HAP-1 (cell line): ENCODE measurements at regions not wholly inside any gene's neighbourhood (a gene's known extent, or its start where the extent isn't known, plus 50 kb on each side); places are given as distances from the start of the nearest gene placed in this dataset.

ENCODE experiments used
- DNase-seq, 2 experiments: peaks; one replicate each; pipeline ENCODE4 v3.0.0-alpha.2; 2016 to 2020; ENCODE audit warnings: low spot score in 2 of 2
- H3K27me3 ChIP-seq: fragments of 250-450 bp; sonication (Bioruptor Pico); 2 replicates; pipeline ENCODE4 v1.5.1; 2020; ENCODE audit warnings: low read depth, mild to moderate bottlenecking, moderate library complexity
- H3K36me3 ChIP-seq: fragments of 250-450 bp; sonication (Bioruptor Pico); replicated peaks from 2 replicates; pipeline ENCODE4 v1.5.1; 2020; ENCODE audit warnings: mild to moderate bottlenecking
- H3K4me1 ChIP-seq: fragments of 250-450 bp; sonication (Bioruptor Pico); 2 replicates; pipeline ENCODE4 v1.5.1; 2020; ENCODE audit warnings: mild to moderate bottlenecking
- H3K4me3 ChIP-seq: fragments of 250-450 bp; sonication (Bioruptor Pico); 2 replicates; pipeline ENCODE4 v1.5.1; 2020; ENCODE audit warnings: mild to moderate bottlenecking, moderate library complexity
- H3K9me3 ChIP-seq: fragments of 250-450 bp; sonication (Bioruptor Pico); 2 replicates; pipeline ENCODE4 v1.5.1; 2020; ENCODE audit warnings: mild to moderate bottlenecking, moderate library complexity
- in situ Hi-C: fragments of 300-500 bp; cut with MboI; formaldehyde crosslinking; loops from 3 replicates; pipeline ENCODE4 v1.14.3; 2020; ENCODE audit warnings: low sequenced_read_pairs, inconsistent platforms, mixed read lengths

- no peaks in the 10 kb centered on the region for H3K9me3 ChIP-seq
- no peak for DNase-seq
- no peak overlapping the region for H3K4me3 ChIP-seq
- H3K4me1 ChIP-seq: no peaks in the 10 kb centered on the region
- in situ Hi-C loops: no loop called here
- H3K36me3 ChIP-seq: no peaks in the 10 kb centered on the region
- H3K27me3 ChIP-seq: no peaks in the 10 kb centered on the region
Measured at GRCh38 chr1:177451191-177451590, 280.4 kb downstream of the BRINP2 start.

- Histone ChIP-seq H3K36me3 (no peaks in the 10 kb centered on the region), H3K27me3 (no peaks in the 10 kb centered on the region), H3K4me1 (no peaks in the 10 kb centered on the region), H3K4me3 (no peak overlapping the region), H3K9me3 (no peaks in the 10 kb centered on the region)
- no peak for DNase-seq
- in situ Hi-C loops: no loop called here
Measured at GRCh38 chr1:177448652-177449357, 278.0 kb downstream of the BRINP2 start.

- DNase-seq: no peak
- Histone ChIP-seq H3K4me1 (no peaks in the 10 kb centered on the region), H3K36me3 (no peaks in the 10 kb centered on the region), H3K27me3 (no peaks in the 10 kb centered on the region; the same call in 1 of the 2 replicates), H3K9me3 (no peaks in the 10 kb centered on the region), H3K4me3 (no peak overlapping the region)
- in situ Hi-C loops: no loop called here
Measured at GRCh38 chr1:177448036-177448615, 277.4 kb downstream of the BRINP2 start.

DNA sequence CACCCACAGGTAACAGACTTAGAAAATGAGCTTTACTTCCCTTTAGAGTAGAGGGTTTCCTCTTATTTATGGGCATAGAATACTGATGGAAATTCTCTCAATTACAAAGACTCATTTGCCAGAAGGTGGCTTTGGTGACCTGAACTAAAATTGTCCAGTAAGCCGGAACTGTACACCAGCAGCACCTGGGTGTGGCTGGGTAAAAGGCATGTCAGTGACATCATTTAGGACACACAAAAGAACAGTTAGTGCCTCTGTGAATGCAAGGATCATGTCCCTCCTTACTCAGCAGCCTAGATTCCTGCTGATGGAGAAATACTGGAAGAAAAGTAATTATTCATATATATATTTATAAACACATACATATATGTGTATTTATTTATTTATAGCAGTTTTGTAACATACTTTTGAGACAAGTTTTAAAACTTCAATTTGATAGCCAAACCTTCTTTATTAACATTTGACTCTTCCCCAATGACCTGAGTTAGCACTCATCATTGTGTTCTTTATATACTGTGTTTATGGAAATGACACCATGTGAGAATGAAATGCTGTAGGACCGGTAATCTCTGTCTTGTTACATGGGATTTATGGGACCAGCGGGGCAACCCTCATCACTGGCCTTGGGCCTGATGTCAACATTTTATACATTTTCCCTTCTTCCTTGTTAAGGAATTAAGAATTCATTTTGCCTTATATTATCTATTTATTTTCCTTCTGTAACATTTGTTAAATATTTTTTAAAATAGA, 274.4 kb downstream of the BRINP2 start:
- in situ Hi-C loops: no loop called here
- Histone ChIP-seq H3K36me3 (no peaks in the 10 kb centered on the region), H3K4me1 (no peaks in the 10 kb centered on the region), H3K27me3 (no peaks in the 10 kb centered on the region; the same call in 1 of the 2 replicates), H3K4me3 (no peak overlapping the region), H3K9me3 (no peaks in the 10 kb centered on the region)
- no peak for DNase-seq

DNA sequence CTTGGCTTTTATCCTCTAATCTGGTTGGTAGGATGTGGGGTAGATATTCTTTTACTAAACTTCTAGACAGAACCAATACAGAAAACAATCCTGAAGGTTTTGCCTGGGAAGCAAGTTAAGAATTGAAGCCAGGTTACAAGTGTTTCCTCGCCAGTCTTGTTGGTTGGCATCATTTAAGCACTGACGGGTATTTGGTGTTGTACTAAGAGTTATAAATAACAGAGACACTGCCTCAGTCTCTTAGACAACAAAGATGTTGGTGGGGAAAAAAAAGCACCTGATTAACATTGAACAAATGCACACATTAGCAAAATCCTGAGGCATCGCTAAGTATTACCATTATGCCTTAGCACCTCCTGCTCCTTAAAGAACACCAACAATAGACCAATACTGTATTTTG, 272.2 kb downstream of the BRINP2 start:
- H3K36me3 ChIP-seq: no peaks in the 10 kb centered on the region
- H3K27me3 ChIP-seq: no peaks in the 10 kb centered on the region; the same call in 1 of the 2 replicates
- H3K9me3 ChIP-seq: no peaks in the 10 kb centered on the region
- in situ Hi-C loops: no loop called here
- no peak overlapping the region for H3K4me3 ChIP-seq
- no peaks in the 10 kb centered on the region for H3K4me1 ChIP-seq
- no peak for DNase-seq

- Histone ChIP-seq H3K4me3 (no peak overlapping the region), H3K9me3 (no peaks in the 10 kb centered on the region), H3K36me3 (no peaks in the 10 kb centered on the region), H3K27me3 (no peaks in the 10 kb centered on the region; the same call in 1 of the 2 replicates), H3K4me1 (no peaks in the 10 kb centered on the region)
- DNase-seq: no peak
- in situ Hi-C loops: no loop called here
Measured at GRCh38 chr1:177442584-177442983, 271.8 kb downstream of the BRINP2 start.

- no peaks in the 10 kb centered on the region for H3K36me3 ChIP-seq
- in situ Hi-C loops: no loop called here
- H3K4me3 ChIP-seq: no peak overlapping the region
- no peak for DNase-seq
- H3K9me3 ChIP-seq: no peaks in the 10 kb centered on the region
- no peaks in the 10 kb centered on the region for H3K4me1 ChIP-seq
- no peaks in the 10 kb centered on the region; the same call in 1 of the 2 replicates for H3K27me3 ChIP-seq
Measured at GRCh38 chr1:177441281-177441680, 270.5 kb downstream of the BRINP2 start.

- DNase-seq: no peak
- in situ Hi-C loops: no loop called here
- H3K27me3 ChIP-seq: no peaks in the 10 kb centered on the region; the same call in 1 of the 2 replicates
Measured at GRCh38 chr1:177440821-177441220, 270.1 kb downstream of the BRINP2 start.

DNA sequence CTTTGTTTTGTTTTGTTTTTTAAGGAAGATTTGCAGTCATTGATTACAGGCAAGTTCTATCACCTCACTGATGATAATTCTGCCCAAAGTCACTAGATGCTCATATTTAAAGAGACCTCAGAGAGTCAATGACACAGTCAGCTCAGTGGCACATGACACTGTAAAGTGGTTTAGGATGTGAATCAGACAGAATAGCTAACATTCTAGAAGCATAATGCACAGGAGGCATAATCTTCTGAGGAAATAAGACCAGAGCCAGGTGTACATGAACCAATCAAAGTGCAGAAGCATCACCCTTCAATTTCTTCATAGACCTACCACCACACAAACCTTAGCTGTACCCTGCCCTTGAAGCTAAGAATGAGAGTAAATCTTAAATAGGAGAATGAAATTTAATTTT, 268.5 kb downstream of the BRINP2 start:
- Histone ChIP-seq H3K9me3 (no peaks in the 10 kb centered on the region), H3K27me3 (no peaks in the 10 kb centered on the region; the same call in 1 of the 2 replicates), H3K4me1 (no peaks in the 10 kb centered on the region), H3K4me3 (no peak overlapping the region), H3K36me3 (no peaks in the 10 kb centered on the region)
- no peak for DNase-seq
- in situ Hi-C loops: no loop called here

More at GRCh38 chr1:177440821-177441220, 270.1 kb downstream of the BRINP2 start:
- no peaks in the 10 kb centered on the region for H3K36me3 ChIP-seq
- no peak overlapping the region for H3K4me3 ChIP-seq
- H3K9me3 ChIP-seq: no peaks in the 10 kb centered on the region
- no peaks in the 10 kb centered on the region for H3K4me1 ChIP-seq

DNA sequence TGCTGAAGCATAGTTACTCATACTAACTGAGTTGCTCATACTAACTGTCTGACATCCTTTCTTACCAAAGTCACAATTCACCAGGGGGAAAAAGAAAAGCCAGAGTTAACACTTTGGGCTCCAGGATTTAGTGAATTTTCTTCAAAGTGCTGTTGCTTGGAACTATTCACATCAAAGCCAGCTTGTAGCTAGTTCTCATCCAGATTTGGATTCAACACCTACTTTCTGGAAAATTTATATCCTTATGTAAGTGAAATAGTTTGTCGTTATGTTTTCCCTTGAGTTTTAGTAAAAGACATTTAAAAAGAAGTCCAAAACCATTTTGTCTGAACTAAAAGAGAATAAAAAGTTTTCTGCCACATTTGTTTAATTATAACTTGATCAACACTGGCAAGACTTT, 264.6 kb downstream of the BRINP2 start:
- no peak overlapping the region for H3K4me3 ChIP-seq
- no peaks in the 10 kb centered on the region for H3K27me3 ChIP-seq
- no peak for DNase-seq
- in situ Hi-C loops: no loop called here
- H3K4me1 ChIP-seq: no peaks in the 10 kb centered on the region
- H3K36me3 ChIP-seq: no peaks in the 10 kb centered on the region
- H3K9me3 ChIP-seq: no peaks in the 10 kb centered on the region

DNA sequence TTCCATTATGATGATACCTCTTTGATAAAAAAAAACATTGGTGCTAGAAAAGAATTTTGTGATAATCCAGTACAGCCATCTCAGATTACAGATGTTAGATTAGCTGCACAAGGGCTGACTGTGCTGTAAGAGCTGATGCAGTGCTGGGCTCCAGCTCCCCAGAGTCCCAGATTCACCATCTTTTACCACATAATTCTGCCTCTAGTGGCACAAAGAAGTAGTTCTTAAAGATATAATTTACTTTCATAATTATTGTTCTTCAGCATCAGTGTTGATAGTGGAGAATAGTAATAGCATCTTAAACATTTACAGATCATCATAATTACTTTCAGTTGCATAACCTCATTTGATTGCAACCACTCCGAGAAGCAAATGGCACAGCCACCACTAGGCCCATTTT, 262.1 kb downstream of the BRINP2 start:
- DNase-seq: no peak
- no peaks in the 10 kb centered on the region for H3K27me3 ChIP-seq
- no peaks in the 10 kb centered on the region for H3K9me3 ChIP-seq
- H3K36me3 ChIP-seq: no peaks in the 10 kb centered on the region
- in situ Hi-C loops: no loop called here
- no peak overlapping the region for H3K4me3 ChIP-seq
- no peaks in the 10 kb centered on the region for H3K4me1 ChIP-seq

DNA sequence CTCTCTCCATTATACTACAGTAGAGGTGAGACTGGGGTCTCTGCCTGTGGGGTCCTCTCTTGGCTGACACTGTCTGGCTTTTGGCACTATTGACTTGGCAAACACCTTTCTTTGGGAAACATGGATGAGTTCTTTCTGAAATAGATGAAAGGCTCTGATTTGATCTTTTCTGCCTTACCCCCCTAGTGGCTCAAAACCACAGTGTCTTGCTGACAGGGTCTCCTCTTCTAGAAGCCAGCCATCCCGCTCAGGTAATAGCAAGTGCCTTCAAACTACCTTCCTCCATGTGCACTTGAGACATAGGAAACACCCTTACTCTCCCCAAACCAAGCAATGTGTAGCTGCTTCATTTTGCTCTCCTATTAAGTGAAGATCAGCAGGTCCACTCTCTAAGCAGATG, 260.4 kb downstream of the BRINP2 start:
- in situ Hi-C loops: no loop called here
- no peaks in the 10 kb centered on the region for H3K9me3 ChIP-seq
- H3K27me3 ChIP-seq: no peaks in the 10 kb centered on the region
- H3K4me1 ChIP-seq: no peaks in the 10 kb centered on the region
- no peaks in the 10 kb centered on the region for H3K36me3 ChIP-seq
- DNase-seq: no peak
- H3K4me3 ChIP-seq: no peak overlapping the region

- Histone ChIP-seq H3K27me3 (no peaks in the 10 kb centered on the region), H3K4me1 (no peaks in the 10 kb centered on the region), H3K4me3 (no peak overlapping the region), H3K36me3 (no peaks in the 10 kb centered on the region), H3K9me3 (no peaks in the 10 kb centered on the region)
- no peak for DNase-seq
- in situ Hi-C loops: no loop called here
Measured at GRCh38 chr1:177429234-177429633, 258.5 kb downstream of the BRINP2 start.

DNA sequence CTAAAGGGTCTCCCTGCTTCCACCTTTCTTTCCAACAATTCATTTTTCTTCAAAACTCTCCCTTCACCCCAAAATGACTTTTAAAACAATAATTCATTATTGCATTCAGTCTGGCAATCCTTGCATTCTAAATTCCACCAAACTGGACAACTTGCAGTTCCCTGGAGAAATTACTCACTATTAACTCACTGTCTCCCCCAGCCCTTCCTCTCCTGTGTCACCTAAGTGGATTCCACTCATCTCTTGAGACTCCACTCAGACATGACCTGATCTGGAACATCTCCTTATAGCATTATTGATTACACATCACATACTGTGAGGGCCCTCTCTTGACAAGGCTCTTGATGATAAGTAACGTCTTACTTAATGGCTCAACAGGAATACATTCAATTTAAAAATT, 257.1 kb downstream of the BRINP2 start:
- in situ Hi-C loops: no loop called here
- no peak for DNase-seq
- H3K36me3 ChIP-seq: no peaks in the 10 kb centered on the region
- H3K4me1 ChIP-seq: no peaks in the 10 kb centered on the region
- no peaks in the 10 kb centered on the region for H3K27me3 ChIP-seq
- no peaks in the 10 kb centered on the region for H3K9me3 ChIP-seq
- H3K4me3 ChIP-seq: no peak overlapping the region
